GM20000 (cell line): ENCODE measurements at regions not wholly inside any gene's neighbourhood (a gene's known extent, or its start where the extent isn't known, plus 50 kb on each side); places are given as distances from the start of the nearest gene placed in this dataset.

Source experiments
- DNase-seq: peaks from one replicate; pipeline ENCODE4 v3.0.0; 2012; ENCODE audit warnings: low spot score
- TF ChIP-seq, protein P1 (sequence below): IDR thresholded peaks from 2 replicates; pipeline ENCODE4 v1.5.1; 2012; ENCODE audit warnings: mild to moderate bottlenecking, control low read depth; ENCODE audit errors: extremely low read depth, missing control alignments

DNA sequence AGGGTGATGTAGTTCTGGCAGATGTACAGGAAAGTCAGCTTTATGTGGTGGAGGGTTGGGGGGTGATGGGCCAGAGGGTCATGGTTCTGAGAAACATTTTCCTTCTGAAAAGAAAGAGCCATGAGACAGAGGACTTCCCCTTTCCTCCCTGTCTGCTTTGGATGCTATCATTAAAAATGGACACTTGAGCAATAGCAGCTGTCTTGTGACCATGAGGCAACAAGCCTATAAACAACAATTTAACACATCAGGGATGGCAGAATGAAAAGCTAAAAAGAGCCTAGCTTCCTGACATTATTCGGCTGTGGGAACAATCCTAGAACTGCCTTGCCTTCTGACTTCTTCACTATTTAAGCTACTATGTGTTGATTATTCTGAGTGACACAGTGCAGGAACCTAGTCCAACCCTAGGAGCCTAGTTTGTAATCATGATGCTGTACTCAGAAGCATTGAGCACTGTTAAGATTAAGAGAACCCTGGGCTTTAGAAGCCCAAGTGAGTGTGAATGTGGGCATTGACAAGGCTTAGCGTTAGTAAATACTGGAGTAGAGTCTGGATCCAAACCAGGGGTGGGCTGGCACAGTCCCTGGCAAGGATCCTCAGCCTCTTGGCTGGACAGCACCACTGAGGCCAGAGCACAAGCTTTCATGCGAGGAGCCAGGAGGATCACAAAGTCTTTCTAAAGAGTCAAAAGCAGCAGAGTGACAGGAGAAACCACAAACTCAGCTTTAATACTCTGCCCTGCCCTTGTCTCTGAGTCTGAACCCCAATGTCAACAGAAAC lies 178.5 kb upstream of the EGFLAM start:
- TF ChIP-seq, protein P1, sequence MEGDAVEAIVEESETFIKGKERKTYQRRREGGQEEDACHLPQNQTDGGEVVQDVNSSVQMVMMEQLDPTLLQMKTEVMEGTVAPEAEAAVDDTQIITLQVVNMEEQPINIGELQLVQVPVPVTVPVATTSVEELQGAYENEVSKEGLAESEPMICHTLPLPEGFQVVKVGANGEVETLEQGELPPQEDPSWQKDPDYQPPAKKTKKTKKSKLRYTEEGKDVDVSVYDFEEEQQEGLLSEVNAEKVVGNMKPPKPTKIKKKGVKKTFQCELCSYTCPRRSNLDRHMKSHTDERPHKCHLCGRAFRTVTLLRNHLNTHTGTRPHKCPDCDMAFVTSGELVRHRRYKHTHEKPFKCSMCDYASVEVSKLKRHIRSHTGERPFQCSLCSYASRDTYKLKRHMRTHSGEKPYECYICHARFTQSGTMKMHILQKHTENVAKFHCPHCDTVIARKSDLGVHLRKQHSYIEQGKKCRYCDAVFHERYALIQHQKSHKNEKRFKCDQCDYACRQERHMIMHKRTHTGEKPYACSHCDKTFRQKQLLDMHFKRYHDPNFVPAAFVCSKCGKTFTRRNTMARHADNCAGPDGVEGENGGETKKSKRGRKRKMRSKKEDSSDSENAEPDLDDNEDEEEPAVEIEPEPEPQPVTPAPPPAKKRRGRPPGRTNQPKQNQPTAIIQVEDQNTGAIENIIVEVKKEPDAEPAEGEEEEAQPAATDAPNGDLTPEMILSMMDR = no peak
- DNase-seq = no peak

DNA sequence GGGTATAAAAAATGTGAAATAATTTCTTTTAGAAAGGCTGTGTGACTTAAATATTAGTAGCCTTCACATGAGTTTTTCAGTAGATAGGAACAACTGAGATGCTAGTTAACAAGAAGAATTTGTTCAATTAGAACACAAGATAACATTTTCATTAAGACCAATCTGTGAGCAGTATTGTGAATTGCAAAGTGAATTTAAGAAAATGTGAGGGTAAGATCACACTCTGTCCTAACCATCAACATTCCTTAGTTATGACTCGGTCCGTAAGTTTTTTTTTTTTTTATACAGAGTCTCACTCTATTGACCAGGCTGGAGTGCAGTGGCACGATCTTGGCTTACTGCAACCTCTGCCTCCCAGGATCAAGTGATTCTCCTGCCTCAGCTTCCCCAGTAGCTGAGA lies 180.2 kb upstream of the EGFLAM start:
- DNase-seq = no peak
- TF ChIP-seq, protein P1 = no peak

DNA sequence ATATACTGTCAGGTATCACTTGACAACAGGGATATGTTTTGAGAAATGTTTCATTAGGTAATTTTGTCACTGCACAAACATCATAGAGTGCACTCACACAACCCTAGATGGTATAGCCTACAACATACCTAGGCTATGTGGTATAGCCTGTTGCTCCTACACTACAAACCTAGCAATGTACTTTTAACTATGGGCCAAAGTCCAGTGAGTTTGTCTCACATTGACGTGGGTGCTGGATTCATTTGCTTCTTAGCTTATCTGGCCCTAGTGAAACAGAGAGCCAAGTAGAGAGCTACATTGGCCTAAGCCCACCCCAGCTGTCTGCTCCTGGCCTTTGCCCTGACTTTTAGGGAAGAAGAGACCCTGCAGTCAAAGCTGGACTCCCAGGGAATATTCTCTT lies 180.7 kb upstream of the EGFLAM start:
- TF ChIP-seq, protein P1 = no peak
- no peak for DNase-seq

DNA sequence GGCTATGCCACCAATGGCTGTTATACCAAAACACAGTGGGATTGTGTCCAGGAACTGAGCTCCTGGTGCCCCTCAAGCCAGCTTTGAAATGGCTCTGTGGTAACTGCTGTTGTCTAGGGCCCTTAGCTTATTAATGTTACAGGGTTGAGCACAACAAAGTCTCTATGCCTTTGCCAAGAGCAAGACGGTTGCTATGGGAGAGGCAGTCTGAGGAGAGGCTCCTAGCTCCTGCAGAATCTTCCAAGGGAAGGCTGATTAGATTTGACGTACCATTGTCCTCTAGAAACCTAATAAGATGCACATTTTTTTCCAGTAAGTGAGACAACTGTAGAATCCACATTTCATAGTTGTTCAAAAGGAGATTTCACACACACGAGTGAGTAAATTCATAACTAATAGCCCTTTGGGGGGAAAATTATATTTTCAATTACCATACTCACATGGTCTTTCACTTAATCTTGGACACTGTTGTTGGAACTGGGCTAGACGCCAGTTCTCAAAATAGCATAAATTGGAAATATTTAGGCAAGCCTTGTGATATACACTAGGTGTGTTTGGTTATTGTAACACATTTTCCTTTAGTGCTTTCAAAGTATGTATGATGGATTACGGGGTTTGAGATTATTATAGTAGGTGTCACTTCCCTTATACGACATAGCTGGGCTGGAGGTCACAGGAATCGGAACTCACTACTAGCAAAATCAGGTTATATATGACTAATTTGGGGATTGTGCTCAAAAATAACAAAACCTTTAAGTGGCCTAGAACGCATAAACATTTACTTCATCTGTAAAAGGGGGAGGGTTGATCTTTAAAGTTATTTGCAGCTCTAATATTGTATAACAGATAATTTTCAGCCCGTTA lies 186.3 kb upstream of the EGFLAM start:
- DNase-seq = no peak
- TF ChIP-seq, protein P1 = no peak

DNA sequence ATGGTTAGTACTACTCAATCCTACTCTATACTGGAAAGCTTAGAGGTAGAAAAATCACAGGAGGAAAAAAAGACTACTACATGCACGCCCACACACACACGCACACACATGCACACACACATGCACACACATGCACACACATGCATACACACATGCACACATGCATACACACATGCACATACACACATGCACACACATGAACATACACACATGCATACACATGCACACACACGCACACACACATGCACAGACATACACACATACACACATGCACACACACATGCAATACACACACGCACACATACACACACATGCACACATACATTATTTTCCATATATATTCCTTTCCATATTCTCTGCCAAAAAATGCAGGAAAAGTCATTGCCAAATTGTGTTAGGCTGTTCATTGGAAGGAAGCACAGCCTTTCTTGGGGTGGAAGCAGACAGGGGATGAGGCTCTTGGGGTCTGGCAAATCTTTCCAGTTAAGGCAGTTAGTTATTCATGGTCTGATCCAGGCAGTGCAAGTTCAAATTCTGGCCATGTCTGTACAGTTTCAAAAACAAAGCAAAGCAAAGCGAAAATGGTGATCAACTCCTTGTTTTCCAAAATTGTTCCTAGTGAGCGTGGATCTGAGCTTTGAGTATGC lies 187.9 kb upstream of the EGFLAM start:
- TF ChIP-seq, protein P1 = no peak
- DNase-seq = no peak

DNA sequence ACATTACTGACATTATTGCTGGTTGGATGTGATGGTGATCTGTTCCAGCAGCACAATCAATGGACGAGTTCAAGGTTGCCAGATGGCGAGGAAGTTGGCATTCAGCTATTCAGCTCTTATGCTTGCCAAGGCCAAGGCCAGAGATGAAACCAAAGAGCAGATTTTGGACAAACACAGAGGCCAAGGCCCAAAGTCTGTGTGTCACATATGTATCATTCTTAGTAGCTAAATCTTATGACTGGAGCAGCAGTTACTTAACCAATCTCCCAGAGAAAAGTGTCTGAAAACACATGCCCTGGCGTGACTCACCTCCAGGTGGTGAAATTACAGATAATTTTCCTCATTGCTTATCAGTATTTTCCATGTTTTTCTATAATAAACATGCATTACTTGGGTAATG lies 189.0 kb upstream of the EGFLAM start:
- no peak for DNase-seq

More for the DNA sequence above, 189.0 kb upstream of the EGFLAM start:
- TF ChIP-seq, protein P1 = no peak
